GM21717 (cell line): ENCODE measurements at regions not wholly inside any gene's neighbourhood (a gene's known extent, or its start where the extent isn't known, plus 50 kb on each side); places are given as distances from the start of the nearest gene placed in this dataset.
"Not testable (repeated sequence)": the region's sequence is repeated elsewhere in the genome, so short reads cannot be mapped to it uniquely, and the experiment has no call there.

Experiments used
- ATAC-seq: cut with Tn5 transposase; IDR thresholded peaks from one replicate; pipeline ENCODE4 v1.9.1; 2021; ENCODE audit warnings: mild to moderate bottlenecking, moderate library complexity; ENCODE audit not compliant: unreplicated experiment

GRCh38 chr9:29241320-29241719 is 1668.0 kb upstream of the C9orf72 start:
- ATAC-seq, result no peak

GRCh38 chr9:29245351-29245750 is 1672.1 kb upstream of the C9orf72 start:
- ATAC-seq, result no peak

GRCh38 chr9:29270400-29270799 is 1697.1 kb upstream of the C9orf72 start:
- ATAC-seq, result not testable (repeated sequence)

DNA sequence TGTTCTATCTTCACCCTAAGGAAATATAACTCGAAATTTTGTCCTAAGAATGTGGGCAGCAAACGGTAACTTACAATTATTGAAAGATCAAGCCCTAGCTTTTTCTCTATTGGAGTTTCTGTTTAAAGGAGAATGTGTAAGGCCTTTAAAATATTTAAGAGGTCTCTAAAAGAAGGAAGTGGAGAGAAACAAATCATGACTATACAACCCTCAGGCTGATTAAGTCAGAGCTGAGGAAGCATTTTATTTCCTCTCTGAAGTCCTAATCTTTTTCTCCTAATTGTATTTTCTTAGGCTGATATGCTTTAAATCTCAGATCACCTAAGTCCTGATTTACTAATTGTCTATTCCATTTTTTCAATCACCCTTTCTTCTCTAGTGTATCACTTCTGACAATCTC is 1708.8 kb upstream of the C9orf72 start:
- ATAC-seq, result no peak

- ATAC-seq, result no peak
Observed at GRCh38 chr9:29285818-29286217, 1712.5 kb upstream of the C9orf72 start.

- peak; percentile 53 for ATAC-seq
Observed at GRCh38 chr9:29289365-29289764, 1716.1 kb upstream of the C9orf72 start.

DNA sequence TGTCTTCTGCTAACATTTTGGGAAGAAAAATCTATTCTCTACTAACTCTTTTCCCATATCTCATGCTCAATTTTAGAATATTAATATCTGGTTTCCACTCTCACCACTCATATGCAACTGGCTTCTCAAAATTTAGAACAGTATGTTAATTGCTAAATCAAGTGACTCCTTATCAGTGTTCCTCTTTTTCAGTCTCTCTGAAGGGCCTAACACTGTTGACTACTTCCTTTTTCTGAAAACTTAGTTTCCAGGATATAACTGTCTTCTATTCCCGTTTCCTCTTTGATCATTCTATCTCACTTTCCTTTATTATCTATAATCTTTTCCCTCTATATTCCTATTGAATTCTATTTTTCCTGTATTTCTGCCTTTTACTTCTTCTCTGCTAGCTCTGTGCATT is 1717.2 kb upstream of the C9orf72 start:
- no peak for ATAC-seq

DNA sequence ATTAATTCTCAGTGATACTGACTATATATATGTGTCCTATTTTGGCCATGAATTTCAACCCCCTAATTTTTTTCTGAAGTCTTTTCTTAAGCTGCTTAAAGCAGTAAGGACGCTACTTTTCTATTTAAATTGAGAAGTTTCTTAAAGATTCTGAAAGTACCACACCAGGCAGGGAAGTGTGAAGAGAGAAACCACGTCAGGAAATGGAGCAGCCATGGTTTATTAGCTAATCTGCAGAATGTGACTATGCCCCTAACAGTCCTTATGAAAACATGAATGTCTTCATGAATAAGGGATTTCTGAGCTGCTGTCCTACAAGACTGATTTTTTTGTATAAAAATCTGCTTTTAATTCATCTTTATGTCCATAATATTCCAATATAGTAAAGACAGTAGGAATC is 1724.3 kb upstream of the C9orf72 start:
- no peak for ATAC-seq

DNA sequence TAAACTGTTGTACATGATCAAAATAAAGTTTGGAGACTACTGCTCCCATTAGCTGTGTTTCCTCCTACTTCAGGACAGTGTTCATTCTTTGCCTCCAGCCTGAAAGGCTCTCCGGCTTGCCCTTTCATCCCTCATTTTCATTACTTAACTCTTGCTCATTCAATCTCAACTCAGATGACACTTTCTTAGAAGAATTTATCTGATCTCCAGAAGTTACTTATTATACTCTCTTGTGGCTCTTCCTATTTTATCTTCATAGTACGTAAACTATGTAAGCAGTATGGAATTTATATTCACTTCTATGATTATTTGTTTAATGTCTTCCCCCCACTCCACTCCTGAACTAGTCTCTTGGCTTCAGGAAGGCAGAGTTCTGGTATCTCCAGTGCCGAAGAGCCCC is 1737.9 kb upstream of the C9orf72 start:
- no peak for ATAC-seq

GRCh38 chr9:29312327-29312726 is 1739.0 kb upstream of the C9orf72 start:
- no peak for ATAC-seq

DNA sequence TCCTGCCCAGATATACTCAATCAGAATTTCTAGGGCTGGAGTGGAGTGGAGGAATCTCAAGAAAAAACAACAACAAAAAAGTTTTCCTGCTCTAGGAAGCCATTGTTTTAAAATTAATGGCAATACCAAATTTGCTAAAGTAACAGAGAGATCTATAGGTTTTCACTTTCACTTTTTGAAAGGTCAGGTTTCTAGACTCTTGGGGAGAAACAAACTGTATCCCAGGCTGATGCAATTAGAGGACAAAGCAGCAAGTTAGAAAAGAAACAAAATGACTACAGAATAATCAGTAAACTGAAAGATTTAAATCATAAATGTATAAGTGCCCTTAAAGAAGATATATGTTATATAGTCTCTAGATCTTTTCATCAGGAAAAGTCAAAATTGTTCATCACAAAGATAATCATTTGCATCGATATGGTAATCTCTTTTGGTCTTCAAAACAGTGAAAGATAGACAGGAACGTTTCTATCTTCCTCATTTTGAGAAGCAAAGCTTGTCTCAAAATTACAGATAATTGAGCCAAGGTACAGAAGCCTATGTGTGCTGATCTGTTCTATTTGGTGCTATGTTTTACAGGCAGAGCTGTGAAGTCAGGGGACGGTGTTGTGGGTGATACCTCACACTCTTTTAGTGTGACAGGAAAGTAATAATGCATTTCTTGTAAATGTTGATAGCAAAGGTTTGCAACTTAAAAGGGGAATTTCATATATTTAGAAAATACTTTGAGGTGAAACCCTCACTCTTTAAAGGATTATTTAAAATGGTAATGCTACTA is 1746.6 kb upstream of the C9orf72 start:
- ATAC-seq, result peak; percentile 59

DNA sequence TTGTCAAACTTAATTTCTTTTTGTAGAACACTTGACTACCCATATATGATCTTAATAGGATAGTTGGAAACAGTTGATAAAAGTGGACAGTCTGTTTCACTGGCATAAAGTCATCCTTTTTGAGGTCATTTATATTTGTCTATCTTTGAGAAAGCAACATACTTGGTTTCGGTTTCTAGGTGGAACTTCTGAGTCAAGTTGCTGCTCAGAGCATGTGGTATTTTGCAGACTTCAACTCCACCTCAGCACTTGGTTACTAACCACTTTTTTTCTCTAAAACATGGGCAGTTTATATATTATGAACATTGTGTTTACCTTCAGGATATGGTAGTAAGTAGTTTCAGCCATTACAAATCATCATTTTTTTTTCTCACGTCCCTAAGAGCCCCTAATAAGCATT is 1749.0 kb upstream of the C9orf72 start:
- ATAC-seq, result peak; percentile 85

DNA sequence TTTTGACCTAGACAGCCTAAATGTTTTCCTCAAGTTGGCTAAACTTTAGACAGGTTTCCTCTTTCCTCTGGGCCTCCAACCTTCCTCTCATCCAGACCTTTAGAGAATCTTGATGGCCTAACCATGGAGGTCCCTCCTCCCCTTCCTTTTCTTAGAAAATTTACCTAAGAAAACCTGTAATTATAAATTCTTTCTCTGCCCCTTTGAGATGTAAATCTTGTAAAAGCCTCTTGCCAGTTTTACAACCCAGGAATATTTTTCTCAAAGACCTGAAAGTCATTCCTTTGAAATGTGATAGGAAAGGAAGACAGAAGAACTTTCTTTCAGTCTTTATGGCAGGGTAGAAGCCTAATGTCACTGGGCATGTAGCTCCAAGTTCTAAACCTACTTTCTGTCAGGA is 1752.6 kb upstream of the C9orf72 start:
- ATAC-seq, result no peak

- ATAC-seq, result no peak
Observed at GRCh38 chr9:29332789-29333188, 1759.5 kb upstream of the C9orf72 start.

GRCh38 chr9:29336281-29336680 is 1763.0 kb upstream of the C9orf72 start:
- no peak for ATAC-seq

DNA sequence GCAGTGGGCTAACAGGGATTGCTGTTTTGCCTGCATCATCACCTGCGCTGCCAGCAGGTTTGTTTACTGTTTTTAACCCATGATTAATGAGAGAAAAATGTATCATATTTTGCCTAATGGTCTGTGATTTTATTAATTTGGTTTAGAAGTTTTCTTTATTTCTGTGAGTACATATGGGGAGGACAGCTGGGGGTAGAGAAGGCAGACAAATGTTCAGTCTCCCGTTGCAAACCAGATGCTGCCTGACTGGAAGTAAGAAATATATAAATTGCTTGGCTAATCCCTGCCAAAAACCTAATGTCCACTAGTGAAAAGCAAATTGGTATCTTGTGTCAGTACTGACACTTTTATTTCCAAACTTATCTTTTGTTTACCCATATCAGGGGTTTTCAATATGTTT is 1766.1 kb upstream of the C9orf72 start:
- ATAC-seq, result no peak

GRCh38 chr9:29348999-29349398 is 1775.7 kb upstream of the C9orf72 start:
- ATAC-seq, result no peak

DNA sequence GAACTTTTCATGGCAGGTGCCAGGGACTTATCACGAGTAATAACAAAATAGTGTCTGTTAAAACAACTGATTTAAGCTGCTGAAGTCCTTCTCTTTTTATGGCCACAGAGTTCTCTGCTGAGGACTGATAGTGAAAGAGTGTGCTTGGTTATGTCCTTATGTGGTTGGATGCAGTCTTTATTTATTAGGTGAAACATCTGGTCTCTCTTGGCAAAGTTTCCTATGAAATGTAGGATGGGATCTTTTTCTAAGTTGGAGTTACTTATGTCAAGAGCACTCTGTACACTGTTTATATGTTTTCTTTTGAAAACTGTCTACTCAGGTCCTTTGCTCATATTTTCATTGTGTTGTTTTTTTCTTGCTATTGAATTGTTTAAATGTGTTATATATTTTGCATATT is 1816.1 kb upstream of the C9orf72 start:
- no peak for ATAC-seq

DNA sequence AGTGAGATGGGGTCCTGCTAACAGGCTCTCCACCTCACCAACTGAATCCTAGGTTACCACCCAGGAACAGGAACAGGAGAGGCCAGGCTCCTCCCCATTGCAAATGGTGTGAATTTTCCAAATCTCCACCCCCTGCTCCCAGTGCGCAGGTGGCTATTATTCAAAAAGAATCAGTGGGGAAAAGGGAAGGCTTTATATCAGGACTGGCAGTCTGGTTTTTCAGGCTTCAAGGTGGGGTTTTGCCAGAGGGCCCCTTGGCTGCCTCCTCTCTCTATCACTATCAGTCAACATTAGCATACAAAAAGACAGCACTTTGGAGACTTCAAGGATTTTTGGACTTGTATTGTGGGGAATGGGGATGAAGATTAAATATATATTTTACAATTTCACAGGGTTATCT is 1817.6 kb upstream of the C9orf72 start:
- no peak for ATAC-seq

- no peak for ATAC-seq
Observed at GRCh38 chr9:29393064-29393463, 1819.8 kb upstream of the C9orf72 start.

DNA sequence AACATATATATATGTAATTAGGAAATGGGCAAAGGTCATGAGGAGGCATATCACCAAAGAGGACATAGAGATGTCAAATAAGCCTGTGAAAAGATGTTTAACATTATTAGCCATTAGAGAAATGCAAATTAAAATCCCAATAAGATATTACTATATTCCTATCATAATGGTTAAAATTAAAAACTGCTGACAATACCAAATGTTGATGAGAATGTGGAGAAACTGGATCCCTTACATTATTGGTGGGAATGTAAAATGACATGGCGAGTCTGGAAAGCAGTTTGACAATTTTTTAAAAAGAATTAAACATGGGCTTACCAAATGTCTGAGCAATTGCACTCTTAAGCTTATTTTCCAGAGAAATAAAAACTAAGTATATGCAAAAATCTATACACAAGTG is 1821.6 kb upstream of the C9orf72 start:
- ATAC-seq, result no peak

GRCh38 chr9:29397148-29397547 is 1823.9 kb upstream of the C9orf72 start:
- ATAC-seq, result no peak

- no peak for ATAC-seq
Observed at GRCh38 chr9:29416204-29416603, 1842.9 kb upstream of the C9orf72 start.
